SIG-M5 treated with dmso at 0.1 percent for 504 hours (cell line): ENCODE measurements at regions not wholly inside any gene's neighbourhood (a gene's known extent, or its start where the extent isn't known, plus 50 kb on each side); places are given as distances from the start of the nearest gene placed in this dataset.
"Not testable (repeated sequence)": the region's sequence is repeated elsewhere in the genome, so short reads cannot be mapped to it uniquely, and the experiment has no call there.

Experiments used
- DNase-seq: peaks from one replicate; lab custom pipeline; 2025; ENCODE audit not compliant: unreplicated experiment; lab: John Stamatoyannopoulos, UW

GRCh38 chr5:114953565-114953964 is 216.1 kb downstream of the TRIM36 start:
- peak; percentile 61 for DNase-seq

GRCh38 chr5:114952876-114953275 is 216.8 kb downstream of the TRIM36 start:
- no peak for DNase-seq

- no peak for DNase-seq
These were observed 220.0 kb downstream of the TRIM36 start for GRCh38 chr5:114949756-114950155.

- DNase-seq, result peak; percentile 8
These were observed 220.6 kb downstream of the TRIM36 start for GRCh38 chr5:114948986-114949621.

GRCh38 chr5:114948363-114948762 is 221.3 kb downstream of the TRIM36 start:
- DNase-seq, result no peak

GRCh38 chr5:114940709-114941108 is 229.0 kb downstream of the TRIM36 start:
- no peak for DNase-seq

- no peak for DNase-seq
These were observed 234.2 kb downstream of the TRIM36 start for GRCh38 chr5:114935490-114935889.

- DNase-seq, result no peak
These were observed 240.9 kb downstream of the TRIM36 start for GRCh38 chr5:114928644-114929462.

- no peak for DNase-seq
These were observed 244.9 kb downstream of the TRIM36 start for GRCh38 chr5:114924769-114925168.

- no peak for DNase-seq
These were observed 257.4 kb downstream of the TRIM36 start for GRCh38 chr5:114912189-114912920.

GRCh38 chr5:114910727-114911126 is 259.0 kb downstream of the TRIM36 start:
- no peak for DNase-seq

GRCh38 chr5:114909424-114909823 is 260.3 kb downstream of the TRIM36 start:
- DNase-seq, result no peak

GRCh38 chr5:114903767-114904166 is 265.9 kb downstream of the TRIM36 start:
- DNase-seq, result no peak

GRCh38 chr5:114898602-114899001 is 271.1 kb downstream of the TRIM36 start:
- DNase-seq, result no peak

GRCh38 chr5:114883675-114884074 is 286.0 kb downstream of the TRIM36 start:
- DNase-seq, result no peak

GRCh38 chr5:114859438-114859735 is 310.3 kb downstream of the TRIM36 start:
- no peak for DNase-seq

- DNase-seq, result peak; percentile 5
These were observed 310.9 kb downstream of the TRIM36 start for GRCh38 chr5:114858665-114859437.

- DNase-seq, result peak; percentile 97
These were observed 311.7 kb downstream of the TRIM36 start for GRCh38 chr5:114857941-114858551.

GRCh38 chr5:114844711-114845110 is 325.0 kb downstream of the TRIM36 start:
- not testable (repeated sequence) for DNase-seq

- DNase-seq, result no peak
These were observed 330.3 kb downstream of the TRIM36 start for GRCh38 chr5:114839360-114839759.

- no peak for DNase-seq
These were observed 330.8 kb downstream of the TRIM36 start for GRCh38 chr5:114838937-114839336.
